GM23338 (cell line): ENCODE measurements at regions not wholly inside any gene's neighbourhood (a gene's known extent, or its start where the extent isn't known, plus 50 kb on each side); places are given as distances from the start of the nearest gene placed in this dataset.

ENCODE experiments used
- ATAC-seq: fragments of 200-7000 bp; cut with Tn5 transposase; 3 replicates; pipeline ENCODE4 v1.9.1; 2020
- DNase-seq: peaks from one replicate; pipeline ENCODE4 v3.0.0-alpha.2; 2015; ENCODE audit warnings: low spot score
- H2AFZ ChIP-seq: fragments of 200-600 bp; sonication (generic); 2 replicates; pipeline ENCODE4 v1.8.0; 2016; ENCODE audit warnings: antibody characterized with exemption, mild to moderate bottlenecking, moderate library complexity
- H3F3A ChIP-seq: fragments of 200-600 bp; sonication (generic); replicated peaks from 2 replicates; pipeline ENCODE4 v1.8.0; 2017; ENCODE audit warnings: antibody characterized with exemption, mixed run types, low read depth
- H3K27ac ChIP-seq: fragments of 200-600 bp; sonication (generic); 2 replicates; pipeline ENCODE4 v1.6.1; 2016; ENCODE audit warnings: low read depth
- H3K27me3 ChIP-seq: fragments of 200-600 bp; sonication (generic); 2 replicates; pipeline ENCODE4 v1.8.0; 2016; ENCODE audit warnings: mild to moderate bottlenecking, mixed run types, moderate library complexity; ENCODE audit not compliant: insufficient read depth
- H3K36me3 ChIP-seq: fragments of 200-600 bp; sonication (generic); 2 replicates; pipeline ENCODE4 v1.8.0; 2016; ENCODE audit warnings: mild to moderate bottlenecking; ENCODE audit not compliant: insufficient read depth
- H3K4me1 ChIP-seq: fragments of 200-600 bp; sonication (generic); 2 replicates; pipeline ENCODE4 v1.8.0; 2016; ENCODE audit warnings: mild to moderate bottlenecking, moderate library complexity; ENCODE audit not compliant: insufficient read depth
- H3K4me2 ChIP-seq: fragments of 200-600 bp; sonication (generic); 2 replicates; pipeline ENCODE4 v1.7.1; 2017; ENCODE audit warnings: mixed run types
- H3K4me3 ChIP-seq: fragments of 200-600 bp; sonication (generic); 2 replicates; pipeline ENCODE4 v1.6.1; 2016; ENCODE audit warnings: mixed run types
- H3K79me2 ChIP-seq: fragments of 200-600 bp; sonication (generic); replicated peaks from 2 replicates; pipeline ENCODE4 v1.8.0; 2017; ENCODE audit warnings: mild to moderate bottlenecking; ENCODE audit not compliant: insufficient read depth
- H3K9me2 ChIP-seq: fragments of 200-600 bp; sonication (generic); 2 replicates; pipeline ENCODE4 v1.8.0; 2017; ENCODE audit not compliant: insufficient read depth
- H4K20me1 ChIP-seq: fragments of 200-600 bp; sonication (generic); replicated peaks from 2 replicates; pipeline ENCODE4 v1.8.0; 2017; ENCODE audit warnings: mild to moderate bottlenecking; ENCODE audit not compliant: insufficient read depth
- H3K27ac Mint-ChIP-seq: 2 replicates; pipeline ENCODE4 v1.8.0; 2020; ENCODE audit warnings: inconsistent platforms, mild to moderate bottlenecking, moderate library complexity, mixed read lengths
- H3K27me3 Mint-ChIP-seq: 3 replicates; pipeline ENCODE4 v1.8.0; 2022; ENCODE audit warnings: low read depth, mild to moderate bottlenecking, moderate library complexity, mixed read lengths, inconsistent platforms; ENCODE audit not compliant: insufficient read depth, poor library complexity
- H3K36me3 Mint-ChIP-seq: 3 replicates; pipeline ENCODE4 v1.8.0; 2021; ENCODE audit warnings: low read depth, mild to moderate bottlenecking, inconsistent platforms, moderate library complexity, mixed read lengths
- H3K4me1 Mint-ChIP-seq: 3 replicates; pipeline ENCODE4 v1.8.0; 2020; ENCODE audit warnings: mild to moderate bottlenecking, inconsistent platforms, mixed read lengths
- H3K4me3 Mint-ChIP-seq: 3 replicates; pipeline ENCODE4 v1.8.0; 2021; ENCODE audit warnings: moderate library complexity, mild to moderate bottlenecking, inconsistent platforms, mixed read lengths
- H3K9me3 Mint-ChIP-seq: 3 replicates; pipeline ENCODE4 v1.8.0; 2020; ENCODE audit warnings: moderate library complexity, mild to moderate bottlenecking, inconsistent platforms, mixed read lengths
- CTCF ChIP-seq, 2 experiments: fragments of 200-600 bp in 1 of 2; sonication (generic) in 1 of 2; conservative IDR thresholded peaks; 2 replicates each; pipeline versions ENCODE4 v1.5.1 to v1.6.1; 2016 to 2017; ENCODE audit warnings: antibody characterized with exemption in 2 of 2, low read depth in 2 of 2, mild to moderate bottlenecking in 2 of 2, moderate library complexity in 1 of 2
- EZH2phosphoT487 ChIP-seq: fragments of 200-600 bp; sonication (generic); IDR thresholded peaks from one replicate; pipeline ENCODE4 v1.8.1; 2018; ENCODE audit warnings: antibody characterized with exemption; ENCODE audit not compliant: unreplicated experiment
- JUNB ChIP-seq: IDR thresholded peaks from one replicate; pipeline ENCODE4 v1.6.1; 2016; ENCODE audit warnings: antibody characterized with exemption; ENCODE audit not compliant: unreplicated experiment
- POLR2AphosphoS5 ChIP-seq: IDR thresholded peaks from 2 replicates; pipeline ENCODE4 v1.6.1; 2016; ENCODE audit warnings: antibody characterized with exemption, low read depth
- REST ChIP-seq: IDR thresholded peaks from one replicate; pipeline ENCODE4 v1.6.1; 2018; ENCODE audit warnings: antibody characterized with exemption; ENCODE audit not compliant: unreplicated experiment
- ZNF114 ChIP-seq: fragments of 250-450 bp; sonication (Bioruptor Pico); IDR thresholded peaks from 2 replicates; pipeline ENCODE4 v1.5.0; 2020; ENCODE audit warnings: mild to moderate bottlenecking, moderate library complexity
- ZNF331 ChIP-seq: fragments of 250-450 bp; sonication (Bioruptor Pico); IDR thresholded peaks from 2 replicates; pipeline ENCODE4 v1.5.0; 2020; ENCODE audit warnings: low read depth, mild to moderate bottlenecking, moderate library complexity

GRCh38 chr7:65731562-65732035 is 141.3 kb upstream of the VKORC1L1 start:
- Mint-ChIP-seq H3K27me3 (peaks cover 8% of the 10 kb centered on the region), H3K9me3 (no peaks in the 10 kb centered on the region), H3K4me1 (peaks cover 3% of the 10 kb centered on the region), H3K4me3 (peak overlapping the region; percentile 75), H3K27ac (no peak overlapping the region), H3K36me3 (no peaks in the 10 kb centered on the region; the same call in 2 of the 3 replicates)
- Histone ChIP-seq H3K4me1 (peaks cover 7% of the 10 kb centered on the region), H3K4me3 (peak overlapping the region; percentile 63), H3K9me2 (no peaks in the 10 kb centered on the region), H3F3A (no peaks in the 10 kb centered on the region), H2AFZ (peak overlapping the region; percentile 94), H3K79me2 (no peaks in the 10 kb centered on the region), H4K20me1 (no peaks in the 10 kb centered on the region), H3K36me3 (no peaks in the 10 kb centered on the region), H3K27me3 (no peaks in the 10 kb centered on the region), H3K4me2 (peak overlapping the region; percentile 83), H3K27ac (no peak overlapping the region; the same call in 1 of the 2 replicates)
- ATAC-seq (peak; percentile 97), DNase-seq (peak; percentile 84)
- TF ChIP-seq POLR2AphosphoS5 = peak; percentile 30; the same call in 1 of the 2 replicates
- TF ChIP-seq EZH2phosphoT487 = no peak
- no peak for TF ChIP-seq JUNB
- TF ChIP-seq ZNF114 = no peak
- TF ChIP-seq ZNF331 = no peak
- TF ChIP-seq CTCF (conservative IDR thresholded peaks at IDR 0.05; ENCODE audit: low read depth in 2 of 2) = 0 out of 4 replicates have a peak, but pooled peaks have one; percentile 4 to 13

- no peak overlapping the region for H3K4me3 ChIP-seq
- H3K79me2 ChIP-seq = peaks cover 28% of the 10 kb centered on the region
- no peaks in the 10 kb centered on the region for H3K9me2 ChIP-seq
- no peaks in the 10 kb centered on the region for H3F3A ChIP-seq
- H3K36me3 Mint-ChIP-seq = peaks cover 12% of the 10 kb centered on the region
- no peaks in the 10 kb centered on the region for H3K4me1 Mint-ChIP-seq
- no peak overlapping the region for H3K4me3 Mint-ChIP-seq
- ATAC-seq = no peak
- no peak overlapping the region for H2AFZ ChIP-seq
- no peaks in the 10 kb centered on the region for H4K20me1 ChIP-seq
- no peaks in the 10 kb centered on the region for H3K9me3 Mint-ChIP-seq
- no peak for TF ChIP-seq REST
- H3K27ac Mint-ChIP-seq = no peak overlapping the region; the same call in 1 of the 2 replicates
- peaks cover 2% of the 10 kb centered on the region for H3K27me3 Mint-ChIP-seq
- H3K27me3 ChIP-seq = no peaks in the 10 kb centered on the region
- no peak overlapping the region for H3K4me2 ChIP-seq
- H3K4me1 ChIP-seq = 0 out of 2 replicates have a peak, but pooled peaks cover under 1% of the 10 kb centered on the region
- H3K27ac ChIP-seq = no peak overlapping the region
- no peak for DNase-seq
- no peaks in the 10 kb centered on the region for H3K36me3 ChIP-seq
Observed at GRCh38 chr7:65744406-65744805, 128.5 kb upstream of the VKORC1L1 start.
